T-helper 2 cell (primary cell): ENCODE measurements at regions not wholly inside any gene's neighbourhood (a gene's known extent, or its start where the extent isn't known, plus 50 kb on each side); places are given as distances from the start of the nearest gene placed in this dataset.
"Not testable (repeated sequence)": the region's sequence is repeated elsewhere in the genome, so short reads cannot be mapped to it uniquely, and the experiment has no call there.

Experiments
- DNase-seq, 5 experiments: peaks; one replicate each; pipeline versions ENCODE4 v3.0.0 to v3.0.0-alpha.2; 2012 to 2022

DNA sequence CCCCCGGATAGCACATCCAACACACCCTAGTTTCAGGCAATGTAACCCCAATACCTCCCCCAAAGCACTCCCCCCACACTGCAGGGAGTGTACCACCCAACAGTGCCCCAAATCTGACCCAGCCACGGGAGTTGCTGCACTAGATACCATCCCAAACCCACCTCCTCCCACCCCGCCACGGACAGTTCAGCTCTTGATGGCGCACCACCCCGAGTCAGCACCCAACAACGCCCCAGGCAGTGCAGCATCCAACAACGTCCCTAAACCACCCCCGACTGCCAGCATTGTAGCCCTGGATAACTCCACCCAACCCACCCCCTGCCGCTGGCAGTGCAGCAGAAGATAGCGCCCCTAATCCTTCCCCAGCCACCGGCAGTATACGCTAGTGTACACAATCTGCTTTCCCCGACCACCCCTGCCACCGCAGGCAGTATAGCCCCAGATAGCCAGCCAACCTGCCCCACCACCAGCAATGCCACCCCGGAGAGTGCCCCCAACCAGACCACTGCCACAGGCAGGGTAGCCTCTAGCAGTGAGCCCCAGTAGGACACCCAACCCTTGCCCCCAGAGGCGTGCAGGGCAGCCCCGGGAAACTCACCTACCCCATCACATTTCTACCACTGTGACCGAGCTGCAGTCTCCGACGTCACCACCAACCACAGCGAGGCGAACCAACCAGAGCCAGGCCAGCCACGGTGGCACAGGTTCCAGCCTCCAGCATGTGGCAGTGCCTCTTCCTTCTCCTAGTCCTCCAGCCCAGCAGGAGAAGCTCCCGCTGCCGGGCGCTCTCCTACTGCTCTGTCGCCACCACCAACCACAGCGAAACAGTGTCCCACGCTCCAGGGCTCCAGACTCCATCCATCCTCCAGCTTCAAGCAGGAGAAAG lies 178.1 kb downstream of the POTEB3 start:
- DNase-seq: peak in 2 of 5 experiments; percentile 2 to 16

DNA sequence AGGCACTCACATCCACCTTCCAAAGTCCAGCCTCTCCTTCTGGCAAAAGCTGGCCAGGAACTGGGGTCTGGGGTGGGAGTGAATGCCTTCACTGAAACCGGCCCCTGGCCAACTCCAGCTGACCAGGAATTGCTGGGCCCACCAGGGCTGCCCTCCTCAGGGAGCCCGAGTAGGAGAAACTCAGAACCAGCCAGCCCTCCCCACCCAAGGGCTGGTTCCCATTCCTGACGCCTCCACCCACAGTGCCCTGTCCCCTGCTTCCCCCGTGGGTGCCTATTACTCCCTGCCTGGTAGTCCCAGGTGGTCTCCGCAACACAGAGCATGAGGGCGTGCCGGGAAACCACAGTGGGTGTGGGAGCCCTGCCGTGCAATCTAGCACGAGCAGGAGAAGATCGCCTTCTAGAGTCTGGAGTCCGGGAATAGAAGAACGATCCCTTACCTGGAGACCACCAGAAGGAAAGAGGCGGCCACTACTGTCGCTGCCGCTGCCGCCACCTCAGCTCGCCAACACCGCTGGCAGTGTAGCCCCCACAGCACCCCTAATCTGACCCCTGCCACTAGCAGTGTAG lies 178.8 kb downstream of the POTEB3 start:
- peak in 1 of 5 experiments; percentile 9 for DNase-seq

DNA sequence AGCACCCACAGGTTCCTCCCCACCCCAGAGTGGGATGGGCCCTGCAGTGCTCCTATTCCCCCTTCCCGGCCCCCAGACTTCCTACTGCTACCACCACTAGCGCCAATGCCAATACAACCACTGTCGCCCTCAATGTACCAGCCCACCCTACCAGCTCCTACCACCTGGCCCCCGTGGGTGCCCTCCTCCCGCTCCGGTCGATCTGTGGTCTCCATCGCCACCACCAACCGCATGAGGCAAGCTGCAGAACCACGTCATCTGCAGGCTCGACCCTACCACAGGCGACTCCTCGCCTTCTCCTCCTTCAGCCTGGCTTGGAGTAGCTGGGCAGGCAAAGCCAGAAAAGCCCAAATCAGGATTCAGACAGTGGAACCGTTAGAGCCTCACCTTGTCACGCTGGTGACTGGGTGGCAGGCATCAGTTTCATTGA lies 179.3 kb downstream of the POTEB3 start:
- DNase-seq: peak in 1 of 5 experiments; percentile 15

DNA sequence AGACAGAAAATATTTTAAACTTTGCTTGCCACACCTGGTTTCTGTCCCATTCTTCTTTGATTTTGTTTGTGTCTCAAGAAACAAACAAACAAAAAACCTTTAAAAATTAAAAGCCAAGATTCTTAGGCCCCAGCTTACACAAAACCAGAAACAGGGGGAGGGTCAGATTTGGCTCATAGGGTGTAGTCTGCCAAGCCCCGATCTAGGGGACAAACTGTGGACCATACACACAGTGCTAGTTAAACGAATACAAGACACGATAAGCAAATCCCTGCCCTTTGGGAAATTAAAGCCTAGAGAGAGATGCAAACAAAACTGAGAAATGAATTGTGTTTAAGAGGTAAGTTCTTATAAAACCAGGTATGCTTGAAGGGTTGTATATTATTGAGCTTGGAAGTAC lies 181.7 kb downstream of the POTEB3 start:
- not testable (repeated sequence) for DNase-seq

DNA sequence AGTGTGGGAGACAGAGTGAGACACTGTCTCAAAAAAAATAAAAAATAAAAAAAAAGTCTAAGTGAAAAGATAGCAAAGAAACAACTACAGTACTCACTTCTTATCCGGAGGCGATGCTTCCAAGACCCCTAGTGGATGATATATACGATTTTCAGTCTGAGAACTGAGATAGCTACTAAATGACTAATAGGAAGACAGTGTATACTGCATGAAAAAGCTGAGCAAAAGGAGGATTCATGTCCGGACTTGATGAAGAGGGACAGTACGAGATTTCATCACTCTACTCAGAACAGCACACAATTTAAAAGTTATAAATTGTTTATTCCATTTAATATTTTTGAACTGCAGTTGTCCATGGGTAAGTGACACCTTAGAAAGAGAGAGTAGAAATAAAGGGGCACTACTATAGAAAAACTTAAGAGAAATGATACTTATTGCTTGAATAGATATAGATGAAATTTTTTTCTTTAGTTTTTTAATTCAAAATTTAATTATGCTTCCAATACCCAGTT lies 190.7 kb downstream of the POTEB3 start:
- not testable (repeated sequence) for DNase-seq
